Neural cell (in vitro differentiated cells): ENCODE measurements at regions not wholly inside any gene's neighbourhood (a gene's known extent, or its start where the extent isn't known, plus 50 kb on each side); places are given as distances from the start of the nearest gene placed in this dataset.

Experiments
- H2AFZ ChIP-seq: fragments of 200-600, 300-800 bp; sonication (generic), shearing (Covaris generic); 2 replicates; pipeline ENCODE4 v1.6.0; 2014; ENCODE audit warnings: low read depth, mild to moderate bottlenecking, antibody characterized with exemption, low read length, moderate library complexity
- H3F3A ChIP-seq: fragments of 200-600 bp; shearing (Covaris generic); 2 replicates; pipeline ENCODE4 v1.6.1; 2016; ENCODE audit warnings: mild to moderate bottlenecking, moderate library complexity, mixed read lengths, antibody characterized with exemption, low read length; ENCODE audit not compliant: insufficient read depth, poor library complexity, severe bottlenecking
- H3K27ac ChIP-seq: fragments of 200-600, 300-800 bp; sonication (generic), shearing (Covaris generic); 2 replicates; pipeline ENCODE4 v1.5.1; 2014; ENCODE audit warnings: mild to moderate bottlenecking, low read length, moderate library complexity
- H3K27me3 ChIP-seq: fragments of 300-800, 200-600 bp; sonication (generic), shearing (Covaris generic); 2 replicates; pipeline ENCODE4 v1.6.0; 2014; ENCODE audit warnings: mild to moderate bottlenecking, low read depth, low read length, moderate library complexity; ENCODE audit not compliant: insufficient read depth
- H3K36me3 ChIP-seq: fragments of 300-800, 200-600 bp; sonication (generic), shearing (Covaris generic); 2 replicates; pipeline ENCODE4 v1.5.1; 2014; ENCODE audit warnings: mild to moderate bottlenecking, antibody characterized with exemption, low read length, moderate library complexity; ENCODE audit not compliant: insufficient read depth
- H3K4me2 ChIP-seq: fragments of 300-800, 200-600 bp; sonication (generic), shearing (Covaris generic); 2 replicates; pipeline ENCODE4 v1.6.0; 2014; ENCODE audit warnings: mild to moderate bottlenecking, low read length
- H3K4me3 ChIP-seq: fragments of 300-800, 200-600 bp; sonication (generic), shearing (Covaris generic); 2 replicates; pipeline ENCODE4 v1.5.1; 2014; ENCODE audit warnings: mild to moderate bottlenecking, low read length, moderate library complexity
- H3K79me2 ChIP-seq: fragments of 200-600 bp; shearing (Covaris generic); replicated peaks from 2 replicates; pipeline ENCODE4 v1.6.0; 2014; ENCODE audit warnings: mild to moderate bottlenecking, low read length, moderate library complexity; ENCODE audit not compliant: insufficient read depth
- H3K9ac ChIP-seq: fragments of 300-800, 200-600 bp; sonication (generic), shearing (Covaris generic); 2 replicates; pipeline ENCODE4 v1.6.1; 2016; ENCODE audit warnings: mild to moderate bottlenecking, low read length, mixed read lengths
- H3K9me2 ChIP-seq: fragments of 200-600 bp; shearing (Covaris generic); 2 replicates; pipeline ENCODE4 v1.6.1; 2016; ENCODE audit warnings: mild to moderate bottlenecking, low read length, mixed read lengths; ENCODE audit not compliant: insufficient read depth
- H3K9me3 ChIP-seq: fragments of 200-600, 300-800 bp; sonication (generic), shearing (Covaris generic); 2 replicates; pipeline ENCODE4 v1.6.1; 2016; ENCODE audit warnings: mild to moderate bottlenecking, mixed run types, low read length, moderate library complexity, mixed read lengths
- H4K20me1 ChIP-seq: fragments of 200-600 bp; shearing (Covaris generic); 2 replicates; pipeline ENCODE4 v1.6.1; 2016; ENCODE audit warnings: mild to moderate bottlenecking, mixed run types; ENCODE audit not compliant: insufficient read depth
- EP300 ChIP-seq: fragments of 450-650 bp; conservative IDR thresholded peaks from 2 replicates; pipeline ENCODE4 v1.6.1; 2014; ENCODE audit warnings: antibody characterized with exemption, mild to moderate bottlenecking, moderate library complexity; ENCODE audit not compliant: poor library complexity, severe bottlenecking
- EZH2 ChIP-seq: fragments of 200-600, 300-800 bp; shearing (Covaris generic), sonication (generic); IDR thresholded peaks from 2 replicates; pipeline ENCODE4 v1.6.1; 2014; ENCODE audit warnings: antibody characterized with exemption, low read length, borderline replicate concordance, mild to moderate bottlenecking; ENCODE audit not compliant: insufficient read depth, poor library complexity, severe bottlenecking
- MXI1 ChIP-seq: fragments of 450-650 bp; conservative IDR thresholded peaks from 2 replicates; pipeline ENCODE4 v1.6.1; 2014; ENCODE audit warnings: antibody characterized with exemption, mild to moderate bottlenecking; ENCODE audit not compliant: poor library complexity, severe bottlenecking
- POLR2AphosphoS5 ChIP-seq: IDR thresholded peaks from 2 replicates; pipeline ENCODE4 v1.6.1; 2012
- RAD21 ChIP-seq: fragments of 450-650 bp; conservative IDR thresholded peaks from 2 replicates; pipeline ENCODE4 v1.6.1; 2014; ENCODE audit warnings: antibody characterized with exemption, mild to moderate bottlenecking, moderate library complexity
- SMC3 ChIP-seq: fragments of 450-650 bp; conservative IDR thresholded peaks from 2 replicates; pipeline ENCODE4 v1.6.1; 2014; ENCODE audit warnings: antibody characterized with exemption, mild to moderate bottlenecking, moderate library complexity; ENCODE audit not compliant: poor library complexity
- TAF1 ChIP-seq: IDR thresholded peaks from 2 replicates; pipeline ENCODE4 v1.6.1; 2012; ENCODE audit warnings: low read depth
- TF ChIP-seq, protein P1 (sequence below): fragments of 450-650 bp; IDR thresholded peaks from 2 replicates; pipeline ENCODE4 v1.5.1; 2014; ENCODE audit warnings: antibody characterized with exemption, mild to moderate bottlenecking, moderate library complexity; ENCODE audit not compliant: poor library complexity, severe bottlenecking
- TF ChIP-seq, protein P2 (sequence below): IDR thresholded peaks from 2 replicates; pipeline ENCODE4 v1.6.1; 2012; ENCODE audit warnings: borderline replicate concordance

DNA sequence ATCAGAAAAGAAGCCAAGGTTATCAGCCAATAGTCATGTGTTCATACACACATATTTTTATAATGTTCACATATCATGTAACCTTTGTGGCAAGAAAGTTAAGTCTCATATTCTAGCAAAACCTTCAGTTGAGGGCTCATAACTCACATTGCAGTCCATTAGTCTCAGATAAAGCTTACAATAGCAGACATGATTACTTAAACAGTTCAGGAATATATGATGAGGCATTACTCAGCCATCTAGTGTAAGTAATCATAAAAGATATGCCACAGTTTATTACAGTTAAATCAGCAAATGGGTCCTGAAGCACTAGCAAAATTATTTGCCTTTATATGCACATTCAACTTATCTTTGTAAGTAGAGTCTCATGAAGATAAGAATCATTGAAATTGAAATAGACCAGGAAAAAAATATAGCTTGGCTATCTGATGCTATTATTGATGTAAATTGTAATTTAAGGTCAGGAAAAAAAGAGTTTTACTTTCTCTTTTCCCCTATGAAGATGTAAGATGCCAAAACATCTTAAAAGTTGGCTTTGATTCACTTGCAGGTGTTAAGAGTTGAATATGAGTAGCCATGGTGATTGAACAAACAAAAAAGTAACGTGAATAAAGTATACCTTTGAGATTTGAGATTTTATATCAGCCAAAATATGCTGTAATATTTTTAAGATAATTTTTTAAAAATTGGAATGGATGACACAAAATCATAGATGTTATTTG is 537.0 kb downstream of the SLC6A15 start:
- no peak overlapping the region for H3K9ac ChIP-seq
- no peak overlapping the region for H3K4me3 ChIP-seq
- no peak overlapping the region for H3K27ac ChIP-seq
- H3K9me2 ChIP-seq, result no peaks in the 10 kb centered on the region
- H3K36me3 ChIP-seq, result no peaks in the 10 kb centered on the region
- H2AFZ ChIP-seq, result no peak overlapping the region
- H3K4me2 ChIP-seq, result no peak overlapping the region
- no peaks in the 10 kb centered on the region for H3K27me3 ChIP-seq
- H3F3A ChIP-seq, result no peaks in the 10 kb centered on the region
- no peak for TF ChIP-seq EZH2
- TF ChIP-seq, protein P1, sequence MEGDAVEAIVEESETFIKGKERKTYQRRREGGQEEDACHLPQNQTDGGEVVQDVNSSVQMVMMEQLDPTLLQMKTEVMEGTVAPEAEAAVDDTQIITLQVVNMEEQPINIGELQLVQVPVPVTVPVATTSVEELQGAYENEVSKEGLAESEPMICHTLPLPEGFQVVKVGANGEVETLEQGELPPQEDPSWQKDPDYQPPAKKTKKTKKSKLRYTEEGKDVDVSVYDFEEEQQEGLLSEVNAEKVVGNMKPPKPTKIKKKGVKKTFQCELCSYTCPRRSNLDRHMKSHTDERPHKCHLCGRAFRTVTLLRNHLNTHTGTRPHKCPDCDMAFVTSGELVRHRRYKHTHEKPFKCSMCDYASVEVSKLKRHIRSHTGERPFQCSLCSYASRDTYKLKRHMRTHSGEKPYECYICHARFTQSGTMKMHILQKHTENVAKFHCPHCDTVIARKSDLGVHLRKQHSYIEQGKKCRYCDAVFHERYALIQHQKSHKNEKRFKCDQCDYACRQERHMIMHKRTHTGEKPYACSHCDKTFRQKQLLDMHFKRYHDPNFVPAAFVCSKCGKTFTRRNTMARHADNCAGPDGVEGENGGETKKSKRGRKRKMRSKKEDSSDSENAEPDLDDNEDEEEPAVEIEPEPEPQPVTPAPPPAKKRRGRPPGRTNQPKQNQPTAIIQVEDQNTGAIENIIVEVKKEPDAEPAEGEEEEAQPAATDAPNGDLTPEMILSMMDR, result no peak
- TF ChIP-seq SMC3, result no peak
- no peak for TF ChIP-seq EP300
- TF ChIP-seq POLR2AphosphoS5, result no peak
- no peak for TF ChIP-seq MXI1
- TF ChIP-seq, protein P2, sequence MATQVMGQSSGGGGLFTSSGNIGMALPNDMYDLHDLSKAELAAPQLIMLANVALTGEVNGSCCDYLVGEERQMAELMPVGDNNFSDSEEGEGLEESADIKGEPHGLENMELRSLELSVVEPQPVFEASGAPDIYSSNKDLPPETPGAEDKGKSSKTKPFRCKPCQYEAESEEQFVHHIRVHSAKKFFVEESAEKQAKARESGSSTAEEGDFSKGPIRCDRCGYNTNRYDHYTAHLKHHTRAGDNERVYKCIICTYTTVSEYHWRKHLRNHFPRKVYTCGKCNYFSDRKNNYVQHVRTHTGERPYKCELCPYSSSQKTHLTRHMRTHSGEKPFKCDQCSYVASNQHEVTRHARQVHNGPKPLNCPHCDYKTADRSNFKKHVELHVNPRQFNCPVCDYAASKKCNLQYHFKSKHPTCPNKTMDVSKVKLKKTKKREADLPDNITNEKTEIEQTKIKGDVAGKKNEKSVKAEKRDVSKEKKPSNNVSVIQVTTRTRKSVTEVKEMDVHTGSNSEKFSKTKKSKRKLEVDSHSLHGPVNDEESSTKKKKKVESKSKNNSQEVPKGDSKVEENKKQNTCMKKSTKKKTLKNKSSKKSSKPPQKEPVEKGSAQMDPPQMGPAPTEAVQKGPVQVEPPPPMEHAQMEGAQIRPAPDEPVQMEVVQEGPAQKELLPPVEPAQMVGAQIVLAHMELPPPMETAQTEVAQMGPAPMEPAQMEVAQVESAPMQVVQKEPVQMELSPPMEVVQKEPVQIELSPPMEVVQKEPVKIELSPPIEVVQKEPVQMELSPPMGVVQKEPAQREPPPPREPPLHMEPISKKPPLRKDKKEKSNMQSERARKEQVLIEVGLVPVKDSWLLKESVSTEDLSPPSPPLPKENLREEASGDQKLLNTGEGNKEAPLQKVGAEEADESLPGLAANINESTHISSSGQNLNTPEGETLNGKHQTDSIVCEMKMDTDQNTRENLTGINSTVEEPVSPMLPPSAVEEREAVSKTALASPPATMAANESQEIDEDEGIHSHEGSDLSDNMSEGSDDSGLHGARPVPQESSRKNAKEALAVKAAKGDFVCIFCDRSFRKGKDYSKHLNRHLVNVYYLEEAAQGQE, result no peak
- no peak for TF ChIP-seq RAD21
- H4K20me1 ChIP-seq, result no peaks in the 10 kb centered on the region
- H3K79me2 ChIP-seq, result no peaks in the 10 kb centered on the region
- no peaks in the 10 kb centered on the region for H3K9me3 ChIP-seq

DNA sequence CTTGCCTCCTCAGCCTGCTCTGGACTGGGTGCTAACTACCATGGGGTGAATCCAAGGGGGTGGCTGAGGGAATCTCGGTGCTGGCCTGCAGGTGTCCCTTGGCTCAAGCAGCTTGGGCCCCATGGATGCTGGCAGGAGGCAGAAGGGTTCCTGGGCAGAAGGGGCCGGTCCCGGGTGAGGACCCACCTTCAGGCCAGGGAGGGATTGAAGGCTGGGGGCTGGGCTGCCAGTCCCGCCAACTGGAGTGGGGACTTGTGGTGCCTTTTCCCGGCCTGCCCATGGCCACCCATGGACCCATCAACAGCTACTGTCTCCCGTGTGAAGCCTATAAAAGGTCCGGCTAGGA is 550.1 kb downstream of the SLC6A15 start:
- Histone ChIP-seq H3K4me2 (no peak overlapping the region), H3K27ac (no peak overlapping the region), H3K27me3 (no peaks in the 10 kb centered on the region), H3K79me2 (no peaks in the 10 kb centered on the region), H3K9me3 (no peaks in the 10 kb centered on the region), H3K9ac (no peak overlapping the region), H3F3A (no peaks in the 10 kb centered on the region), H3K9me2 (no peaks in the 10 kb centered on the region), H3K36me3 (no peaks in the 10 kb centered on the region), H3K4me3 (no peak overlapping the region), H2AFZ (no peak overlapping the region), H4K20me1 (no peaks in the 10 kb centered on the region)
- TF ChIP-seq POLR2AphosphoS5, result no peak
- no peak for TF ChIP-seq RAD21
- no peak for TF ChIP-seq SMC3
- TF ChIP-seq MXI1, result no peak
- TF ChIP-seq EZH2, result no peak
- no peak for TF ChIP-seq TAF1
- no peak for TF ChIP-seq EP300
- TF ChIP-seq, protein P2, result no peak
- TF ChIP-seq, protein P1, result no peak
